ENCODE measurements at regions not wholly inside any gene's neighbourhood (a gene's known extent, or its start where the extent isn't known, plus 50 kb on each side); places are given as distances from the start of the nearest gene placed in this dataset.

DNA sequence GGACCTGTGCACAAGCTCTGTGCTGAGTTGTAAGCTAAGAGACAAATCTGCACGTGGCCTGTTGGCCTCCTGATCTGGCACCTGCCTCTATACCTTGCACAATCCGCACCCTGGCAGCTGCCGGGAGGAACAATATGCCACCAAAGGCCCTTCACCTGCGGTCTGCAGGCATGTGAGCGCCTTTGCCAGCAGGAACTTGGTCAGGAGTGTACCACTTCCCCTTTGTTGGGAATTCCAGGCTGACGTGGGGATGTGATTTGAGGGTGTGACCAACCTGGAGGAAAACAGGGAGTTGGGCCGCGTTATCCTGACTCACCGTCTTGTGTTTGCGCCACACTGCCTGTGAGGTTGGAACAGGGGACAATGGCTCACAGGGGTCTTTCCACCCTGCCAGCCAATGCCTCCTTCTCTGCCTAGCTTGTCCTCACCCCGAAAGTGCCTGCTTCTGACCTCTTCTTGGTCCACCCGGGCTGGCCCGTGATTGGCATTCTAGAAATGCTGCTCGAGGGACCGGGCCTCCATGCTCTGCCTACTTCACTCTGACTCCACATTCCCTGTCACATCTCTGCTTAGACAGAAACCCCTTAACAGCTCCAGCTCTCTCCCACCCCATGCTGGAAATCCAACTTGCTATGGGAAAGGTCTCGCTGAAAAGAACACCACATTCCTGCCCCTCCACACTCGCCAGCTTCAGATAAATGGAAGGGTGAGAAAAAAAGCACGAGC lies 67.1 kb upstream of the MAP4K4 start:
- Histone ChIP-seq H2BK15ac (ENCODE audit: low read length) (no peak overlapping the region), H3K27me3 (replicated peaks in 1 of 4; ENCODE audit: control insufficient read depth in 3 of 4, extremely low read depth in 1 of 4, insufficient read depth in 3 of 4, low read length in 3 of 4) (no peaks in the 10 kb centered on the region), H3K23me2 (ENCODE audit: low read depth, low read length) (no peaks in the 10 kb centered on the region), H4K91ac (replicated peaks; ENCODE audit: insufficient read length, low read length) (no peak overlapping the region), H3K27ac (ENCODE audit: low read depth, low read length) (no peak overlapping the region), H3K4ac (replicated peaks; ENCODE audit: insufficient read length, low read depth, low read length) (no peak overlapping the region), H2BK120ac (replicated peaks; ENCODE audit: low read depth, low read length) (no peak overlapping the region), H3K36me3 (ENCODE audit: control insufficient read depth in 2 of 4, insufficient read depth in 4 of 4, low read length in 3 of 4) (no peaks in the 10 kb centered on the region), H3K56ac (replicated peaks; ENCODE audit: insufficient read length, low read depth, low read length) (no peak overlapping the region), H3K79me2 (ENCODE audit: control insufficient read depth in 1 of 2, insufficient read depth in 2 of 2, low read length in 2 of 2) (no peaks in the 10 kb centered on the region), H3K79me1 (ENCODE audit: low read depth, low read length) (no peaks in the 10 kb centered on the region), H3K4me3 (ENCODE audit: extremely low read depth in 1 of 4, insufficient read depth in 2 of 4, low read depth in 3 of 4, low read length in 4 of 4) (no peak overlapping the region), H2AK5ac (ENCODE audit: low read depth, low read length) (no peak overlapping the region), H3K23ac (ENCODE audit: insufficient read length) (no peak overlapping the region), H3K9ac (replicated peaks in 1 of 4; ENCODE audit: extremely low read depth in 1 of 4, low read depth in 3 of 4, low read length in 3 of 4) (no peak overlapping the region), H2BK12ac (ENCODE audit: low read depth, low read length) (peak overlapping the region; percentile 12; the same call in 1 of the 2 replicates), H4K5ac (ENCODE audit: insufficient read length, low read depth, low read length) (no peak overlapping the region), H3K18ac (ENCODE audit: extremely low read depth, low read length) (no peak overlapping the region; the same call in none of the 2 replicates), H4K8ac (ENCODE audit: extremely low read depth, insufficient read depth, low read length) (peak overlapping the region; percentile 35; the same call in 1 of the 2 replicates), H2BK5ac (ENCODE audit: low read depth, low read length) (no peak overlapping the region), H3K14ac (ENCODE audit: insufficient read length) (no peak overlapping the region), H3K4me2 (ENCODE audit: insufficient read depth in 1 of 2, low read depth in 2 of 2, low read length in 2 of 2) (no peak overlapping the region), H2BK20ac (ENCODE audit: low read length) (no peak overlapping the region), H3K4me1 (replicated peaks in 1 of 4; ENCODE audit: control insufficient read depth in 3 of 4, insufficient read depth in 4 of 4, low read length in 3 of 4) (no peaks in the 10 kb centered on the region), H2AFZ (ENCODE audit: low read length) (peak overlapping the region; percentile 76), H4K20me1 (replicated peaks in 1 of 2; ENCODE audit: control insufficient read depth in 1 of 2, insufficient read depth in 2 of 2, low read length in 2 of 2) (no peaks in the 10 kb centered on the region), H3K9me3 (ENCODE audit: insufficient read depth in 2 of 2, low read depth in 1 of 2, low read length in 1 of 2) (no peaks in the 10 kb centered on the region)
- FAIRE-seq (no peak), DNase-seq (ENCODE audit: low read depth in 1 of 2, low spot score in 2 of 2) (no peak)
- 92% methylated on average over 18 of the region's 18 CpGs; no CpG with 5 or more reads in 1 of the 2 experiments for WGBS, 2 experiments (ENCODE audit: extremely low coverage in 1 of 2, insufficient coverage in 1 of 2, insufficient read length in 1 of 2, insufficient replicate concordance in 2 of 2, low coverage in 1 of 2, low lambda C conversion rate in 2 of 2, missing lambda C conversion rate in 1 of 2)
- no peak for TF ChIP-seq SIX5 (IDR thresholded peaks at IDR 0.05; ENCODE audit: low read depth, low read length)
- ChIA-PET CTCF (ENCODE audit: partially characterized antibody) (interaction anchor here (0.6 kb wide), 1 partner anchor 325 kb away, joined by 3 read pairs; no protein-coding TSS in a partner anchor), POLR2A (ENCODE audit: partially characterized antibody) (no interaction called here)

Measured in H1 (cell line).